Choroid plexus epithelial cell (primary cell): ENCODE measurements at regions not wholly inside any gene's neighbourhood (a gene's known extent, or its start where the extent isn't known, plus 50 kb on each side); places are given as distances from the start of the nearest gene placed in this dataset.
"Not testable (repeated sequence)": the region's sequence is repeated elsewhere in the genome, so short reads cannot be mapped to it uniquely, and the experiment has no call there.

ENCODE experiments used
- DNase-seq: peaks from one replicate; pipeline ENCODE4 v3.0.0-alpha.2; 2010; ENCODE audit warnings: low read depth
- H3K4me3 ChIP-seq: 2 replicates; pipeline ENCODE4 v1.5.1; 2011; ENCODE audit warnings: low read depth, mild to moderate bottlenecking, control low read depth, low read length, moderate library complexity
- CTCF ChIP-seq: conservative IDR thresholded peaks from 2 replicates; pipeline ENCODE4 v1.5.1; 2011; ENCODE audit warnings: low read depth, mild to moderate bottlenecking, control low read depth, inconsistent platforms, low read length, moderate library complexity

GRCh38 chr1:213332491-213332890 lies 281.4 kb downstream of the RPS6KC1 start:
- TF ChIP-seq CTCF, result no peak
- DNase-seq, result no peak
- no peak overlapping the region for H3K4me3 ChIP-seq

GRCh38 chr1:213333121-213333520 lies 282.1 kb downstream of the RPS6KC1 start:
- no peak overlapping the region for H3K4me3 ChIP-seq
- TF ChIP-seq CTCF, result no peak
- DNase-seq, result no peak

GRCh38 chr1:213335084-213335483 lies 284.0 kb downstream of the RPS6KC1 start:
- no peak for DNase-seq
- no peak for TF ChIP-seq CTCF
- no peak overlapping the region for H3K4me3 ChIP-seq

GRCh38 chr1:213337025-213337678 lies 286.1 kb downstream of the RPS6KC1 start:
- no peak overlapping the region for H3K4me3 ChIP-seq
- DNase-seq, result no peak
- TF ChIP-seq CTCF, result no peak

GRCh38 chr1:213340593-213340992 lies 289.6 kb downstream of the RPS6KC1 start:
- no peak overlapping the region for H3K4me3 ChIP-seq
- TF ChIP-seq CTCF, result no peak
- DNase-seq, result no peak

- H3K4me3 ChIP-seq, result no peak overlapping the region
- DNase-seq, result no peak
- no peak for TF ChIP-seq CTCF
Measured at GRCh38 chr1:213345621-213346020, 294.6 kb downstream of the RPS6KC1 start.

GRCh38 chr1:213357403-213357802 lies 306.4 kb downstream of the RPS6KC1 start:
- DNase-seq, result no peak
- no peak overlapping the region for H3K4me3 ChIP-seq
- no peak for TF ChIP-seq CTCF

- H3K4me3 ChIP-seq, DNase-seq: not testable (repeated sequence)
Measured at GRCh38 chr1:213358368-213358767, 307.3 kb downstream of the RPS6KC1 start.
